Suprapubic skin (tissue), 4 donors: ENCODE measurements at regions not wholly inside any gene's neighbourhood (a gene's known extent, or its start where the extent isn't known, plus 50 kb on each side); places are given as distances from the start of the nearest gene placed in this dataset.
"Not testable (repeated sequence)": the region's sequence is repeated elsewhere in the genome, so short reads cannot be mapped to it uniquely, and the experiment has no call there.

Source experiments
- DNase-seq, 2 donors: peaks; one replicate each; pipeline ENCODE4 v3.0.0-alpha.2; 2019; ENCODE audit warnings: low spot score in 2 of 2
- H3K27ac ChIP-seq: fragments of 200-600 bp; sonication (generic); one replicate; pipeline ENCODE4 v1.5.1; 2019
- H3K27me3 ChIP-seq: fragments of 200-600 bp; sonication (generic); one replicate; pipeline ENCODE4 v1.5.1; 2019
- H3K36me3 ChIP-seq: fragments of 200-600 bp; sonication (generic); one replicate; pipeline ENCODE4 v1.5.1; 2019
- H3K4me1 ChIP-seq: fragments of 200-600 bp; sonication (generic); one replicate; pipeline ENCODE4 v1.5.1; 2019
- H3K4me3 ChIP-seq: fragments of 200-600 bp; sonication (generic); one replicate; pipeline ENCODE4 v1.5.1; 2019; ENCODE audit warnings: mild to moderate bottlenecking
- H3K9me3 ChIP-seq: fragments of 200-600 bp; sonication (generic); one replicate; pipeline ENCODE4 v1.5.1; 2019
- EP300 ChIP-seq: sonication (generic); formaldehyde crosslinking; IDR thresholded peaks from one replicate; pipeline ENCODE4 v1.6.1; 2017; ENCODE audit warnings: antibody characterized with exemption
- POLR2A ChIP-seq, 2 donors: fragments of 450-650 bp; IDR thresholded peaks; one replicate each; pipeline ENCODE4 v1.6.1; 2017; ENCODE audit warnings: antibody characterized with exemption in 2 of 2, mild to moderate bottlenecking in 2 of 2, moderate library complexity in 2 of 2
- POLR2AphosphoS5 ChIP-seq, 3 donors: sonication (generic); formaldehyde crosslinking; IDR thresholded peaks; one replicate each; pipeline ENCODE4 v1.6.1; 2017; ENCODE audit warnings: antibody characterized with exemption in 3 of 3
- WGBS: methylation state at CpG from one replicate; pipeline ENCODE4 v1.1.5; 2018; 5-methylcytosine and 5-hydroxymethylcytosine counted together
- TF ChIP-seq, protein P1 (sequence below), 2 donors: fragments of 200-600 bp in 1 of 2; fragments of 450-650 bp in 1 of 2; sonication (generic) in 1 of 2; IDR thresholded peaks; one replicate each; pipeline ENCODE4 v1.5.1; 2016 to 2019; ENCODE audit warnings: antibody characterized with exemption in 2 of 2, mild to moderate bottlenecking in 1 of 2, moderate library complexity in 1 of 2

DNA sequence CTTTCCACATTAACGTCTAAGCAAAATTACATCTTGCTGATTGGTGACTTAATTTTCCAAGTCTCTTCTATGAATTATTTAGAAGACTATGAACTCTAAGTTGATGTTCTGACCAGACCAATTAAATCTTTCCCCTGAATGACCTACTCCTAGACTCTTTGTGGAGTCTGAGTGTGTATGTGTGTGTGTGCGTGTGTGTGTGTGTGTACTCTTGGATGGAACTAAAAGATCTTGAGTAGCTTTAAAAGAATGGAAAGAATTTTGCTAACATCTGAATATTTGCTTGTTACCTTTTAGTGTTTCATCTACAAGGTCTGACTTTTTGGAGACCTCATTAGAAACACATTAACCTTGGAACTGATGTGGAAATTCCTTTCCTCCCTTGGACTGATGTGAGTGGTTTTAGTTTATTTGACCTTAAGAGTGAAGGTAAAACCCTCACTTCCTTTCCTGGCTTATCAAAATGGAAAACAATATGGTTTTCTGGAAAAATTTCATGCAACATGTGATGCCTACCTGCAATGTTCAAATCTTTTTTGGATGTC is 257.1 kb downstream of the GATA3 start:
- TF ChIP-seq, protein P1, sequence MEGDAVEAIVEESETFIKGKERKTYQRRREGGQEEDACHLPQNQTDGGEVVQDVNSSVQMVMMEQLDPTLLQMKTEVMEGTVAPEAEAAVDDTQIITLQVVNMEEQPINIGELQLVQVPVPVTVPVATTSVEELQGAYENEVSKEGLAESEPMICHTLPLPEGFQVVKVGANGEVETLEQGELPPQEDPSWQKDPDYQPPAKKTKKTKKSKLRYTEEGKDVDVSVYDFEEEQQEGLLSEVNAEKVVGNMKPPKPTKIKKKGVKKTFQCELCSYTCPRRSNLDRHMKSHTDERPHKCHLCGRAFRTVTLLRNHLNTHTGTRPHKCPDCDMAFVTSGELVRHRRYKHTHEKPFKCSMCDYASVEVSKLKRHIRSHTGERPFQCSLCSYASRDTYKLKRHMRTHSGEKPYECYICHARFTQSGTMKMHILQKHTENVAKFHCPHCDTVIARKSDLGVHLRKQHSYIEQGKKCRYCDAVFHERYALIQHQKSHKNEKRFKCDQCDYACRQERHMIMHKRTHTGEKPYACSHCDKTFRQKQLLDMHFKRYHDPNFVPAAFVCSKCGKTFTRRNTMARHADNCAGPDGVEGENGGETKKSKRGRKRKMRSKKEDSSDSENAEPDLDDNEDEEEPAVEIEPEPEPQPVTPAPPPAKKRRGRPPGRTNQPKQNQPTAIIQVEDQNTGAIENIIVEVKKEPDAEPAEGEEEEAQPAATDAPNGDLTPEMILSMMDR (IDR thresholded peaks at IDR 0.05) = no peak
- TF ChIP-seq POLR2AphosphoS5 (IDR thresholded peaks at IDR 0.05) (no peak), POLR2A (IDR thresholded peaks at IDR 0.05) (no peak), EP300 (no peak)
- WGBS = 91% methylated on average over 2 of the region's 2 CpGs
- H3K27ac ChIP-seq = no peak overlapping the region

GRCh38 chr10:8312079-8312478 is 257.6 kb downstream of the GATA3 start:
- no peak for DNase-seq
- Histone ChIP-seq H3K9me3 (no peaks in the 10 kb centered on the region), H3K27me3 (no peaks in the 10 kb centered on the region), H3K27ac (no peak overlapping the region), H3K36me3 (no peaks in the 10 kb centered on the region), H3K4me1 (peaks cover 4% of the 10 kb centered on the region), H3K4me3 (no peak overlapping the region)
- WGBS = 49% methylated on average over 3 of the region's 3 CpGs
- TF ChIP-seq POLR2AphosphoS5 (IDR thresholded peaks at IDR 0.05) = no peak
- TF ChIP-seq EP300 = no peak
- no peak for TF ChIP-seq POLR2A (IDR thresholded peaks at IDR 0.05)
- TF ChIP-seq, protein P1 (IDR thresholded peaks at IDR 0.05) = no peak

More for the DNA sequence above, 257.1 kb downstream of the GATA3 start:
- no peak for DNase-seq
- H3K36me3 ChIP-seq = no peaks in the 10 kb centered on the region
- no peak overlapping the region for H3K4me3 ChIP-seq
- no peaks in the 10 kb centered on the region for H3K27me3 ChIP-seq
- H3K4me1 ChIP-seq = peaks cover 4% of the 10 kb centered on the region
- H3K9me3 ChIP-seq = no peaks in the 10 kb centered on the region

DNA sequence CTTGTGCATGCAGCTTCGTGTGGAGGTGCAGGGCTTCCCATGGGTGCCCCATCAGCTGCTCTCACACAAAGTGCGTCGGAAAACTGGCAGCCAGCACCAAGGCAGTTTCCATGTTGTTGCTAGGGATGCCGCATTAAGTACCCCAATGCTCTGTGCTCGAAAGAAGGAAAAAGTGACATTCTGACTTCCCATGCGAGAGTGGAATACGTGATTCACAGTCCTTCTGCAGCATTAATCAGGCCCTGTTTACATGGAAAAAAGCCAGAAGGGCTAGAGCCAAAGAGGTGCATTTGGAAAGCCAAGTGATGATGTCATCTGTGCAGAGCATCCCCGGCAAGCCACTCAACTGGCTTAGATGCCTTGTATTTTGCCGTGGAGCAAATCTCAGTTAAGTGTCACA is 258.3 kb downstream of the GATA3 start:
- TF ChIP-seq POLR2AphosphoS5 (IDR thresholded peaks at IDR 0.05) (no peak), POLR2A (IDR thresholded peaks at IDR 0.05) (no peak), EP300 (no peak)
- Histone ChIP-seq H3K36me3 (no peaks in the 10 kb centered on the region), H3K9me3 (no peaks in the 10 kb centered on the region), H3K27me3 (no peaks in the 10 kb centered on the region), H3K27ac (no peak overlapping the region), H3K4me1 (peaks cover 4% of the 10 kb centered on the region), H3K4me3 (no peak overlapping the region)
- DNase-seq = no peak
- WGBS = 59% methylated on average over 9 of the region's 9 CpGs

- no peak for DNase-seq
- H3K9me3 ChIP-seq = no peaks in the 10 kb centered on the region
- H3K4me3 ChIP-seq = no peak overlapping the region
- H3K4me1 ChIP-seq = peaks cover 4% of the 10 kb centered on the region
- no peaks in the 10 kb centered on the region for H3K36me3 ChIP-seq
- H3K27me3 ChIP-seq = no peaks in the 10 kb centered on the region
- TF ChIP-seq EP300 (no peak), POLR2A (IDR thresholded peaks at IDR 0.05) (no peak), POLR2AphosphoS5 (IDR thresholded peaks at IDR 0.05) (no peak)
- TF ChIP-seq, protein P1 (IDR thresholded peaks at IDR 0.05) = no peak
- no peak overlapping the region for H3K27ac ChIP-seq
- 91% methylated on average over 5 of the region's 5 CpGs for WGBS
These were observed 260.0 kb downstream of the GATA3 start for GRCh38 chr10:8314486-8314885.

DNA sequence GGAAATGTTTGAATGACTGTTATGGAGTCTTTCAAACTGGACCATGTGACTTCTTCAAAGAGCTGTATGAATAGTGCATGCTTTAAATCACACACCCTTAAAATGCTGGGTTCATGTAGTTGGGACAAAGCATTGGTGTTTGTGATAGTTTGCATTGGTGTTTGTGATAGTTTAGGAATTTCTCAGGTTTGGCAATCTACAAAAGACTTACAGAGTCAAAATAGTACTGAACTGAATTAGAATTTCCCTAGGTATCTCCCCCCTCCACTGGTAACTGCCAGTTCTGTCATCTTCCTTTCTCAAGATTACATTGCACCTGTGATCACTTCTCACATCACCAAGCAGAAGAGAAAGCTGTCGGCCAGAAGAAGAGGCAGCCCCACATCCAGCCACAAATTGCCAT is 261.1 kb downstream of the GATA3 start:
- H3K36me3 ChIP-seq = no peaks in the 10 kb centered on the region
- no peaks in the 10 kb centered on the region for H3K27me3 ChIP-seq
- no peak for DNase-seq

DNA sequence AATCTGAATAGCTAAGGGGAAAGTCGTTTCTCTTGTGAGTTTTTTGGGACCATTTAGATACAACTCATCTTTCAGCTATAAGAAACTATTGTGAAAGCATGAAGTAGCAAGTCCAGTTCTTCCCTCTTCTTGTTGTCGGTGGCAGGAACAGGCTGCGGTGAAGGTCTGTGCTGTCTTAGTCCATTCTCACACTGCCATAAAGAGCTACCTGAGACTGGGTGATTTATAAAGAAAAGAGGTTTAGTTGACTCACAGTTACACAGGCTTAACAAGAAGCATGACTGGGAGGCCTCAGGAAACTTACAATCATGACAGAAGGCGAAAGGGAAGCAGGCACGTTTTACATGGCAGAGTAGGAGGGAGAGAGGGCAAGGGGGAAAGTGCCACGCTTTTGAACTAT is 261.8 kb downstream of the GATA3 start:
- no peak for DNase-seq
- TF ChIP-seq POLR2A (IDR thresholded peaks at IDR 0.05) (no peak), POLR2AphosphoS5 (IDR thresholded peaks at IDR 0.05) (no peak), EP300 (no peak)
- TF ChIP-seq, protein P1 (IDR thresholded peaks at IDR 0.05) = no peak
- Histone ChIP-seq H3K9me3 (no peaks in the 10 kb centered on the region), H3K4me1 (peaks cover 4% of the 10 kb centered on the region), H3K36me3 (no peaks in the 10 kb centered on the region), H3K4me3 (no peak overlapping the region), H3K27ac (no peak overlapping the region), H3K27me3 (no peaks in the 10 kb centered on the region)
- 83% methylated on average over 6 of the region's 6 CpGs for WGBS

More for the DNA sequence above, 261.1 kb downstream of the GATA3 start:
- Histone ChIP-seq H3K4me3 (no peak overlapping the region), H3K27ac (no peak overlapping the region), H3K4me1 (peaks cover 4% of the 10 kb centered on the region), H3K9me3 (no peaks in the 10 kb centered on the region)
- no peak for TF ChIP-seq EP300
- no peak for TF ChIP-seq POLR2A (IDR thresholded peaks at IDR 0.05)
- WGBS = 57% methylated on average over 1 of the region's 1 CpG

GRCh38 chr10:8318429-8318828 is 263.9 kb downstream of the GATA3 start:
- not testable (repeated sequence) for H3K27me3 ChIP-seq, H3K9me3 ChIP-seq, H3K4me1 ChIP-seq, H3K27ac ChIP-seq, H3K36me3 ChIP-seq, DNase-seq, H3K4me3 ChIP-seq
- 92% methylated on average over 3 of the region's 3 CpGs for WGBS
